HepG2 (cell line): ENCODE measurements at regions not wholly inside any gene's neighbourhood (a gene's known extent, or its start where the extent isn't known, plus 50 kb on each side); places are given as distances from the start of the nearest gene placed in this dataset.
A peak's percentile ranks its signal among the peaks of the same experiment; 100 is the strongest.

Experiments
- AHR ChIP-seq: IDR thresholded peaks from 2 replicates; pipeline ENCODE4 v1.6.1; 2018; ENCODE audit warnings: missing genetic modification reagents, missing compliant biosample characterization
- ATAD3A ChIP-seq: sonication (generic); formaldehyde crosslinking; IDR thresholded peaks from 2 replicates; pipeline ENCODE4 v1.4.0; 2020; ENCODE audit warnings: missing genetic modification reagents
- CCDC6 ChIP-seq: sonication (generic); formaldehyde crosslinking; IDR thresholded peaks from 2 replicates; pipeline ENCODE4 v1.8.1; 2022; ENCODE audit warnings: mild to moderate bottlenecking, missing genetic modification reagents, moderate library complexity
- CERS6 ChIP-seq: sonication (generic); formaldehyde crosslinking; IDR thresholded peaks from 2 replicates; pipeline ENCODE4 v1.5.0; 2020; ENCODE audit warnings: missing genetic modification reagents
- CHD4 ChIP-seq: fragments of 200-600 bp; sonication (generic); IDR thresholded peaks from 2 replicates; pipeline ENCODE4 v1.7.0; 2017; ENCODE audit warnings: mild to moderate bottlenecking, low read length, borderline replicate concordance
- DPF2 ChIP-seq: sonication (generic); formaldehyde crosslinking; IDR thresholded peaks from 2 replicates; pipeline ENCODE4 v1.4.0; 2020; ENCODE audit warnings: mild to moderate bottlenecking, low read depth, missing genetic modification reagents, borderline replicate concordance
- ESRRA ChIP-seq: sonication (generic); formaldehyde crosslinking; IDR thresholded peaks from 2 replicates; pipeline ENCODE4 v1.5.1; 2020; ENCODE audit warnings: mild to moderate bottlenecking, low read depth, missing genetic modification reagents
- FOXP1 ChIP-seq, 2 experiments: fragments of 450-650 bp in 1 of 2; IDR thresholded peaks; 2 replicates each; pipeline ENCODE4 v1.6.1; 2017 to 2018; ENCODE audit warnings: antibody characterized with exemption in 1 of 2
- GPBP1L1 ChIP-seq: sonication (generic); formaldehyde crosslinking; IDR thresholded peaks from 2 replicates; pipeline ENCODE4 v1.5.0; 2020; ENCODE audit warnings: mild to moderate bottlenecking, missing genetic modification reagents
- GZF1 ChIP-seq: sonication (generic); formaldehyde crosslinking; IDR thresholded peaks from 2 replicates; pipeline ENCODE4 v1.5.1; 2020; ENCODE audit warnings: mild to moderate bottlenecking, missing genetic modification reagents
- JUND ChIP-seq: sonication (generic); formaldehyde crosslinking; IDR thresholded peaks from 2 replicates; pipeline ENCODE4 v1.8.0; 2022; ENCODE audit warnings: mild to moderate bottlenecking, missing genetic modification reagents
- KMT2A ChIP-seq: sonication (generic); formaldehyde crosslinking; IDR thresholded peaks from 2 replicates; pipeline ENCODE4 v1.4.0; 2020; ENCODE audit warnings: missing genetic modification reagents
- NFE2L1 ChIP-seq: sonication (generic); formaldehyde crosslinking; IDR thresholded peaks from 2 replicates; pipeline ENCODE4 v1.4.0; 2020; ENCODE audit warnings: missing genetic modification reagents, mild to moderate bottlenecking, borderline replicate concordance
- NFIC ChIP-seq: IDR thresholded peaks from 2 replicates; pipeline ENCODE4 v1.6.1; 2012; ENCODE audit warnings: mild to moderate bottlenecking, low read length, inconsistent platforms
- PRDM10 ChIP-seq: sonication (generic); formaldehyde crosslinking; IDR thresholded peaks from 2 replicates; pipeline ENCODE4 v1.4.0; 2020; ENCODE audit warnings: low read depth, missing genetic modification reagents
- SMAD3 ChIP-seq: sonication (generic); formaldehyde crosslinking; IDR thresholded peaks from 2 replicates; pipeline ENCODE4 v1.4.0; 2020; ENCODE audit warnings: missing genetic modification reagents
- SOX6 ChIP-seq, 2 experiments: fragments of 450-650 bp in 1 of 2; sonication (generic) in 1 of 2; formaldehyde crosslinking in 1 of 2; IDR thresholded peaks; 2 replicates each; pipeline versions ENCODE4 v1.4.0 to v1.6.1; 2017 to 2020; ENCODE audit warnings: antibody characterized with exemption in 1 of 2, mild to moderate bottlenecking in 1 of 2, missing genetic modification reagents in 1 of 2
- TBX2 ChIP-seq: sonication (generic); formaldehyde crosslinking; IDR thresholded peaks from 2 replicates; pipeline ENCODE4 v1.5.0; 2020; ENCODE audit warnings: missing genetic modification reagents, mild to moderate bottlenecking, borderline replicate concordance
- TOE1 ChIP-seq: sonication (generic); formaldehyde crosslinking; IDR thresholded peaks from 2 replicates; pipeline ENCODE4 v1.4.0; 2020; ENCODE audit warnings: mild to moderate bottlenecking, missing genetic modification reagents
- ZBTB10 ChIP-seq: sonication (generic); formaldehyde crosslinking; IDR thresholded peaks from 2 replicates; pipeline ENCODE4 v1.4.0; 2020; ENCODE audit warnings: missing genetic modification reagents, borderline replicate concordance
- ZIK1 ChIP-seq: sonication (generic); formaldehyde crosslinking; IDR thresholded peaks from 2 replicates; pipeline ENCODE4 v1.5.0; 2020; ENCODE audit warnings: mild to moderate bottlenecking, low read depth, missing genetic modification reagents, borderline replicate concordance
- ZMYM2 ChIP-seq: sonication (generic); formaldehyde crosslinking; IDR thresholded peaks from 2 replicates; pipeline ENCODE4 v1.8.0; 2022; ENCODE audit warnings: mild to moderate bottlenecking, missing genetic modification reagents
- ZNF20 ChIP-seq: sonication (generic); formaldehyde crosslinking; IDR thresholded peaks from 2 replicates; pipeline ENCODE4 v1.4.0; 2020; ENCODE audit warnings: mild to moderate bottlenecking, moderate library complexity, missing genetic modification reagents

- TF ChIP-seq PRDM10 (CRISPR knock-in tag) (no peak), GPBP1L1 (no peak), TOE1 (no peak), ZIK1 (no peak), CHD4 (0 out of 2 replicates have a peak, but pooled peaks have one; percentile 2), KMT2A (no peak), CCDC6 (CRISPR knock-in tag) (no peak), NFIC (no peak), FOXP1 (IDR thresholded peaks at IDR 0.05) (no peak), FOXP1 (CRISPR knock-in tag; IDR thresholded peaks at IDR 0.05) (peak; percentile 95), ZMYM2 (no peak), SOX6 (IDR thresholded peaks at IDR 0.05) (no peak), SOX6 (CRISPR knock-in tag; IDR thresholded peaks at IDR 0.05) (no peak), TBX2 (CRISPR knock-in tag) (0 out of 2 replicates have a peak, but pooled peaks have one; percentile 5), ZNF20 (CRISPR knock-in tag) (no peak), SMAD3 (CRISPR knock-in tag) (no peak; the same call in 1 of the 2 replicates), ZBTB10 (CRISPR knock-in tag) (no peak), AHR (CRISPR knock-in tag) (0 out of 2 replicates have a peak, but pooled peaks have one; percentile 54), CERS6 (no peak), JUND (CRISPR knock-in tag) (no peak), ATAD3A (CRISPR knock-in tag) (no peak), NFE2L1 (CRISPR knock-in tag) (no peak), DPF2 (no peak), GZF1 (CRISPR knock-in tag) (no peak), ESRRA (CRISPR knock-in tag) (no peak)
These were observed 118.2 kb downstream of the DACT2 start (continued) for GRCh38 chr6:168201383-168201782.
